B cell (primary cell): ENCODE measurements at regions not wholly inside any gene's neighbourhood (a gene's known extent, or its start where the extent isn't known, plus 50 kb on each side); places are given as distances from the start of the nearest gene placed in this dataset.

Source experiments
- CTCF ChIP-seq: fragments of 200-600 bp; IDR thresholded peaks from one replicate; pipeline ENCODE4 v1.8.0; 2022; ENCODE audit warnings: antibody characterized with exemption, mild to moderate bottlenecking
- EZH2 ChIP-seq: IDR thresholded peaks from 2 replicates; pipeline ENCODE4 v1.6.1; 2012; ENCODE audit warnings: borderline replicate concordance, low read depth, mild to moderate bottlenecking, moderate library complexity, low read length; ENCODE audit not compliant: insufficient read depth, poor library complexity, severe bottlenecking

- no peak for TF ChIP-seq CTCF
- no peak for TF ChIP-seq EZH2
Measured at GRCh38 chr3:117920253-117920898, 1114.3 kb downstream of the IGSF11 start.
